AG08396 (cell line): ENCODE measurements at regions not wholly inside any gene's neighbourhood (a gene's known extent, or its start where the extent isn't known, plus 50 kb on each side); places are given as distances from the start of the nearest gene placed in this dataset.
A peak's percentile ranks its signal among the peaks of the same experiment; 100 is the strongest.

ENCODE experiments used
- DNase-seq: peaks from one replicate; pipeline ENCODE4 v3.0.0; 2012; ENCODE audit warnings: low spot score, mixed read lengths

DNA sequence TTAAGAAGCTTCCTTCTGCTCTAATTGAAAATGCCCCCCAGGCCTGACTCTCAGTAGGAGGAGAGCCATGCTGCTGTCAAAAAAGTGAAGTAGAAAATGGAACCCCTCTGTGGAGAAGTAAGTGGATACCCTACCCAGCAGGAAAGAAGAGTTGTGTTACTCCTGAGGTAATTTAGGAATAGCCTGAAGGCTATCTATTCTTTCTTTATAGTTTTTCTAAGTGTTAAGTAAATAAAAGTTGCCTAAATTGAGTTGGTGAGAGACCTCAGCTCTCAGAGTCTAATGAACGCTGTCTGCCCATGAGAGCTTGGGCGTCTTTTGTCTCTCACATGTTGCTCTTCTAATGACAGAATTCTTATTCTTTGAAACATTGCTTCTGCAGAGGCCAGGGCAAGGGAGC is 116.2 kb downstream of the NSUN3 start:
- DNase-seq: no peak

GRCh38 chr3:94183551-94183950 is 120.7 kb downstream of the NSUN3 start:
- DNase-seq: no peak

- no peak for DNase-seq
These were observed 121.9 kb downstream of the NSUN3 start for GRCh38 chr3:94184781-94185180.

GRCh38 chr3:94185753-94186152 is 122.9 kb downstream of the NSUN3 start:
- no peak for DNase-seq

GRCh38 chr3:94187697-94188096 is 124.8 kb downstream of the NSUN3 start:
- DNase-seq: no peak

- no peak for DNase-seq
These were observed 132.5 kb downstream of the NSUN3 start for GRCh38 chr3:94195381-94195780.

- no peak for DNase-seq
These were observed 143.4 kb downstream of the NSUN3 start for GRCh38 chr3:94206291-94206690.

- no peak for DNase-seq
These were observed 147.4 kb downstream of the NSUN3 start for GRCh38 chr3:94210256-94210655.

GRCh38 chr3:94217406-94217805 is 154.5 kb downstream of the NSUN3 start:
- no peak for DNase-seq

- no peak for DNase-seq
These were observed 157.6 kb downstream of the NSUN3 start for GRCh38 chr3:94220426-94220825.

GRCh38 chr3:94221829-94222228 is 159.0 kb downstream of the NSUN3 start:
- no peak for DNase-seq

DNA sequence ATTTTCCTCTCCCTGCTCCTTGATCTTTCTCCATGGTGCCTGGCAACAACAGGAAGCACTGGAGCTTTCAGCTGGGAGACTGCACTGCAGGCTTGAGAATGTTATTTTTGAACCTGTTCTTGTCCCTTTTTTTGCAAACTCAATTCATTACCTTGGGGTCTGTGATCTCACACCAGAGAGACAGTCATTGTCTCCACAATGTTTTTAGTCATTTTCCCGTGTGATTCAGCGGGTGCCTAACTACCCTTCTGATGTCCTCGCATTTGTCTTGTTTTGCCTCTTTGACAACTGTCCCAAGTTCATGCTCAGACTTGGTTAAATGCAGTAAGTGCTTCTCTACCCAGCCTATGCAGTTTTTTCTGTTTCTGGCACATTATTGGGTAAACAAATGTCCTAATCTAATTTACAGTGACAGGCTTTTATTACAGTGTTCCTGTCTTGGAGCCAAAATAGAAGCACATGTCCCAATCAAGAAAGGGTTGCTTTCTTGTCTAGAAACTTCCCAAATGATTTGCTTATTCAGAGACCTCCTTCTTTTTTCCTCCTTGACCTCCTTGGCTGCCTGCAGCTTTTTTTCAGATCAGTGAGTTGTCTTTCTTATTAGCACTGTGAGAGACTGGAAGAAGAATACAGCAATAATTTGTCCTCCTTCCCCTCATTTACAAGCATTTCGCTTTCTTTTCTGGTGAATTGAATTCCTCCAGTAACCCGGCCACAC is 162.4 kb downstream of the NSUN3 start:
- no peak for DNase-seq

DNA sequence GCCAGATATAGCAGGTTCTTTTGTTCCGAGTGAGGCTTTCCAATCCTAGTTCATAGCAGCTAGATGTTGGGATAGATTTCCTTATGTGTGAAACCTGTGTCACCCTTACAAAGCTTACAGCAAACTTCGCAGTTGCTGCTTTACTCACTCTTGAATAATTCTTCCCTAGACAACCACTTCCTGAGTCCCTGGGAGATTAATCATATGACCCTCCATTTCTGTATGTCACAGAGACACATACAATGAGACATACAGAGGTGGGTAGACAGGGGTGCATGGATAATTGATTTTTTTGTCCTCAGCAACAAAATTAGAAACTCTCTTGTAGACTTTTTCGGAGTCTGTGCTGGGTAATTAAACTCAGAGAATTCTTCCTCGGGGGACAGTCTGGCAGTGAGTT is 163.2 kb downstream of the NSUN3 start:
- DNase-seq: peak; percentile 5

DNA sequence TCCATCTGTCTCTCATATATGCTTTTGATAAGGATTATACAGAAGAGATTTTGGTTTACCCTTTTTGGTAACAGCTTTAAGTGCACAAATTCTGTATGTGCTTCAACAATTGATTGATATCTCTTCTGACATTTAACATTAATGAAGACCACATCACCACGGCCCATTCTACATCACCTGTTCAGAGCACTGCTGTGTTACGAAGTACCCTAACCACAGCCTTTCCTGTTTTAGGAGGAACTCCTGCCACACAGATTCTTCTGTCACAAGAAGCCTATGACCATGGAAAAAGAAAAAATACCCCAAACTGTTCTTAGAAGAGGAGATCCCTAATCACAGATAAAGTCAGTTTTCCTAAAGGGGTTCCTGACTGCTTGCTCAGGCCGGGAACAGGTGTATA is 170.1 kb downstream of the NSUN3 start:
- no peak for DNase-seq

DNA sequence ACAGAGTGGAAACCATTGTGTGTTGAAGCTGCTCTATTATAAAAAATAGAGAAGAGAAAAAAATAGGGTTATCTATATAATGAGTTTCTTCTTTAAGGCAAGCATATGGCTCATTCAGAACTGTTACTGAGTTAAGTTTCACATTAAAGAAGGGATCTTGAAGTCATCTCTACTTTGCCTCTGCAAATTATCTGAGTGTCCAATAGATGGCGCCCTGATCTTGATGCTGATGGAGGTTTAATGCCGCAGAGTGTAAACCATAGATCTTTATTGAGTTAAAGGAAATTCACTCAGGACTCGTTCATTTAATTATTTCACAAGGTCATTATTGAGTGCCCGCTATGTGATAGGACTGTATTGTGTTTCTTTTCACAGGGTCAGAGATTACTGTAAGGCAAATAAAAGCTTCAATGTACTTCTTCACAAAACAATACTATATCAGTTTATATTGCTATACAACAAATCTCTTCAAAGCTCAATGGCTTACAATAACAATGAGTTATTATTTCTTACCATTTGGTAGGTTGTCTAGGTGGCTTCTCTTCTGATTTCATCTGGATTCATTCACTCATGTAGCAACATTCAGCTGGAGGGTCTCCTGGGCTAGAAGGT is 171.4 kb downstream of the NSUN3 start:
- peak; percentile 18 for DNase-seq

DNA sequence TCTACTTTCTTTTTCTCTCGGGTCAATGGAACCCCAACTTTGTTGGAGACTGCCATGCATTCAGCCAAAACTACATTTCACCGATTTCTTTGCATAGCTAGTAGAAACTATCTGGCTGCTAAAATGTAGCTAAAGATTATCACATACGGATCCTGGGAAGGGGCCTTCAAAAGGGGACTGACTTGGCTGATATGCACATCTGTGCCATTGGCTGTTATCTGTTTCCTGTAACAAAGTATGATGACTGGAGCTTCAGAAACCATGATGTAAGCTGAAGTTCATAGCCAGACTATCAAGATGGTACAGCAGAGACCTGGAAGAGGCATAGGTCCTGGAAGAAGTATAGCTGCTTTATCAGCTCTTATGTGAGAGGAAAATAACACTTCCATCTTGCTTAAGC is 179.1 kb downstream of the NSUN3 start:
- no peak for DNase-seq

- DNase-seq: no peak
These were observed 183.3 kb downstream of the NSUN3 start for GRCh38 chr3:94246171-94246570.

- DNase-seq: no peak
These were observed 185.2 kb downstream of the NSUN3 start for GRCh38 chr3:94248042-94248441.

GRCh38 chr3:94249491-94250079 is 186.7 kb downstream of the NSUN3 start:
- peak; percentile 70 for DNase-seq

- no peak for DNase-seq
These were observed 188.7 kb downstream of the NSUN3 start for GRCh38 chr3:94251566-94251965.

GRCh38 chr3:94252316-94252715 is 189.5 kb downstream of the NSUN3 start:
- no peak for DNase-seq

- no peak for DNase-seq
These were observed 194.3 kb downstream of the NSUN3 start for GRCh38 chr3:94256888-94257813.

GRCh38 chr3:94258851-94259250 is 196.0 kb downstream of the NSUN3 start:
- DNase-seq: no peak
